ENCODE measurements at regions not wholly inside any gene's neighbourhood (a gene's known extent, or its start where the extent isn't known, plus 50 kb on each side); places are given as distances from the start of the nearest gene placed in this dataset.

GRCh38 chr2:6755456-6755855 lies 110.3 kb downstream of the CMPK2 start:
- H3K4me3 Mint-ChIP-seq (ENCODE audit: unreplicated experiment), result no peak overlapping the region
- TF ChIP-seq, protein P1, sequence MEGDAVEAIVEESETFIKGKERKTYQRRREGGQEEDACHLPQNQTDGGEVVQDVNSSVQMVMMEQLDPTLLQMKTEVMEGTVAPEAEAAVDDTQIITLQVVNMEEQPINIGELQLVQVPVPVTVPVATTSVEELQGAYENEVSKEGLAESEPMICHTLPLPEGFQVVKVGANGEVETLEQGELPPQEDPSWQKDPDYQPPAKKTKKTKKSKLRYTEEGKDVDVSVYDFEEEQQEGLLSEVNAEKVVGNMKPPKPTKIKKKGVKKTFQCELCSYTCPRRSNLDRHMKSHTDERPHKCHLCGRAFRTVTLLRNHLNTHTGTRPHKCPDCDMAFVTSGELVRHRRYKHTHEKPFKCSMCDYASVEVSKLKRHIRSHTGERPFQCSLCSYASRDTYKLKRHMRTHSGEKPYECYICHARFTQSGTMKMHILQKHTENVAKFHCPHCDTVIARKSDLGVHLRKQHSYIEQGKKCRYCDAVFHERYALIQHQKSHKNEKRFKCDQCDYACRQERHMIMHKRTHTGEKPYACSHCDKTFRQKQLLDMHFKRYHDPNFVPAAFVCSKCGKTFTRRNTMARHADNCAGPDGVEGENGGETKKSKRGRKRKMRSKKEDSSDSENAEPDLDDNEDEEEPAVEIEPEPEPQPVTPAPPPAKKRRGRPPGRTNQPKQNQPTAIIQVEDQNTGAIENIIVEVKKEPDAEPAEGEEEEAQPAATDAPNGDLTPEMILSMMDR (IDR thresholded peaks at IDR 0.05), result no peak
- no peaks in the 10 kb centered on the region for H3K27me3 Mint-ChIP-seq (ENCODE audit: low read depth)
- no peak for DNase-seq (ENCODE audit: low spot score)
- no peaks in the 10 kb centered on the region for H3K9me3 Mint-ChIP-seq (ENCODE audit: low read depth)
- no peak overlapping the region for H3K27ac Mint-ChIP-seq (ENCODE audit: unreplicated experiment)
- H3K4me1 Mint-ChIP-seq (ENCODE audit: low read depth), result no peaks in the 10 kb centered on the region
- H3K36me3 Mint-ChIP-seq (ENCODE audit: low read depth), result no peaks in the 10 kb centered on the region

DNA sequence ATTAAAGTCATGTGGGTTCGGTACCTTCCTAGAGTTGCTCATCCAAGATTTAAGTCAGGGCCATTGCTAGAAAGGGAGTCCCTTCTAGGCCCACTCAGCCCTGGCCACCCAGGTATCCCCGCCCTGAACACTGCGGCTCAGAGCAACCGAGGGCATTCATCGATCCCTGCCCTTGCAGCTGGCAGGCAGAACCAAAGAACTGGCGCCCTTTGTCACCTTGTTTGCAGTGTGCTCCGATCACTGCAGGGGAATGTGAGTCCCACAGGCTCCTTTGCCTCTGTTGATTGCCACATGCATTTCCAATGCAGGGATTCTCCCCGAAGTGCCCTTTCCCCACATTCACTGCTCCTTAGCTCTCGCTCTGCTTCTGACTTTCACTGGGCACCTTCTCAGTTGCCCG lies 108.5 kb downstream of the CMPK2 start:
- Mint-ChIP-seq H3K4me1 (ENCODE audit: low read depth) (no peaks in the 10 kb centered on the region), H3K9me3 (ENCODE audit: low read depth) (no peaks in the 10 kb centered on the region), H3K27me3 (ENCODE audit: low read depth) (no peaks in the 10 kb centered on the region), H3K4me3 (ENCODE audit: unreplicated experiment) (no peak overlapping the region), H3K27ac (ENCODE audit: unreplicated experiment) (no peak overlapping the region), H3K36me3 (ENCODE audit: low read depth) (no peaks in the 10 kb centered on the region)
- TF ChIP-seq, protein P1 (IDR thresholded peaks at IDR 0.05), result no peak
- DNase-seq (ENCODE audit: low spot score), result no peak

GRCh38 chr2:6759689-6760088 lies 106.0 kb downstream of the CMPK2 start:
- TF ChIP-seq, protein P1 (IDR thresholded peaks at IDR 0.05), result no peak
- no peak overlapping the region for H3K4me3 Mint-ChIP-seq (ENCODE audit: unreplicated experiment)
- no peak for DNase-seq (ENCODE audit: low spot score)
- H3K4me1 Mint-ChIP-seq (ENCODE audit: low read depth), result no peaks in the 10 kb centered on the region
- H3K36me3 Mint-ChIP-seq (ENCODE audit: low read depth), result no peaks in the 10 kb centered on the region
- no peaks in the 10 kb centered on the region for H3K9me3 Mint-ChIP-seq (ENCODE audit: low read depth)
- no peaks in the 10 kb centered on the region for H3K27me3 Mint-ChIP-seq (ENCODE audit: low read depth)
- no peak overlapping the region for H3K27ac Mint-ChIP-seq (ENCODE audit: unreplicated experiment)

DNA sequence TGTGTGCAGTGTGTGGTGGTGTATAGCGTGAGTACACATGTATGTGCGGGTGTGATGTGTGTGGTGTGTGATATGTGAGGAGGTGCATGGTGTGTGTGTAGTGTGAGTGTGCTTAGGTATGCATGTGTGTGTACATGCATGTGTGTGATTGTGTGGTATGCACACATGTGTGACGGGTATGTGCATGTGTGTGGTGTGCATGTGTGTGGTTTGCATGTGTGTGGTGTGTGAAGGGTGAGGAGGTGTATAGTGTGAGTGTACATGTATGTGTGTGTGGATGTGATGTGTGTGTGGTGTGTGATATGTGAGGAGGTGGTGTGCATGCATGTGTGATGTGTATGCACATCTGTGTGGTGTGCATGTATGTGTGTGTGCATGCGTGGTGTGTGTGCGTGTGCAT lies 105.6 kb downstream of the CMPK2 start:
- Mint-ChIP-seq H3K27me3 (ENCODE audit: low read depth) (no peaks in the 10 kb centered on the region), H3K4me3 (ENCODE audit: unreplicated experiment) (no peak overlapping the region), H3K9me3 (ENCODE audit: low read depth) (no peaks in the 10 kb centered on the region), H3K27ac (ENCODE audit: unreplicated experiment) (no peak overlapping the region), H3K36me3 (ENCODE audit: low read depth) (no peaks in the 10 kb centered on the region), H3K4me1 (ENCODE audit: low read depth) (no peaks in the 10 kb centered on the region)
- DNase-seq (ENCODE audit: low spot score), result no peak
- TF ChIP-seq, protein P1 (IDR thresholded peaks at IDR 0.05), result no peak

DNA sequence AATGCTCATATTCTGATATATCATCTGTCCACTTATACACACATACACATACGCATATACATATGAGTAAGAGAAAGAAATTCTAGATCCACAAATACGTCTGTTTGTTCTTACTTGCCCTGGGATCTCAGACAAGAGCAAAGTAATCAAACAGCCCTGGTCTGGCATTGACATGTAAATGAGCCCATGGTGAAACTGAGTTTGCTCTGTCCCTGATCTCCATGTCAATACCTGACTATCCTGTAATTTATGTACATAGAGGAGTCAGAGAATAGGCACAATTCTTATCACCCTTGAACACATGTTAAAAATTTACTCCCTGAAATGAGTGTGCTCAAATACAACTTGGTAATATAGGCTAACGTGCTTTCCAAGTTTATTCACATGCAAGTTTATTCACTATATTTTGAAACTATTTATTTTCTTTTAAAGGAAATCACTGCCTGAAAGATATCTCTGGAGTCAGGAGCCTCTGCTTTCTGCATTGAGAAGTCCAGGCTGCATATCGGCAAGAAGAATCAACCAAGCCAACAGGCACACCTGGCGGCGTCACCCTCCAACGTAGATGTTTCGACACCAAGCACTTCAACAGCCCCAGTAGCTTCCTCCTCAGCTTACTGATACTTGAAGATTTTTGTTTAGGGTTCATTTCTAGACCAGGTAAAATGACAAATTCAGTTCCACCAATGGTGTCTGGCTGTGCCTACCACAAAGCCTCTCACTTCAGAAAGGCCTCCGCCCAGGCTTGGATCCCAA lies 100.6 kb downstream of the CMPK2 start:
- no peak overlapping the region for H3K4me3 Mint-ChIP-seq (ENCODE audit: unreplicated experiment)
- no peaks in the 10 kb centered on the region for H3K9me3 Mint-ChIP-seq (ENCODE audit: low read depth)
- no peaks in the 10 kb centered on the region for H3K4me1 Mint-ChIP-seq (ENCODE audit: low read depth)
- no peak for DNase-seq (ENCODE audit: low spot score)
- H3K36me3 Mint-ChIP-seq (ENCODE audit: low read depth), result no peaks in the 10 kb centered on the region
- TF ChIP-seq, protein P1 (IDR thresholded peaks at IDR 0.05), result no peak
- no peak overlapping the region for H3K27ac Mint-ChIP-seq (ENCODE audit: unreplicated experiment)
- H3K27me3 Mint-ChIP-seq (ENCODE audit: low read depth), result no peaks in the 10 kb centered on the region

All from chondrocyte (in vitro differentiated cells).